ENCODE measurements at regions not wholly inside any gene's neighbourhood (a gene's known extent, or its start where the extent isn't known, plus 50 kb on each side); places are given as distances from the start of the nearest gene placed in this dataset.

DNA sequence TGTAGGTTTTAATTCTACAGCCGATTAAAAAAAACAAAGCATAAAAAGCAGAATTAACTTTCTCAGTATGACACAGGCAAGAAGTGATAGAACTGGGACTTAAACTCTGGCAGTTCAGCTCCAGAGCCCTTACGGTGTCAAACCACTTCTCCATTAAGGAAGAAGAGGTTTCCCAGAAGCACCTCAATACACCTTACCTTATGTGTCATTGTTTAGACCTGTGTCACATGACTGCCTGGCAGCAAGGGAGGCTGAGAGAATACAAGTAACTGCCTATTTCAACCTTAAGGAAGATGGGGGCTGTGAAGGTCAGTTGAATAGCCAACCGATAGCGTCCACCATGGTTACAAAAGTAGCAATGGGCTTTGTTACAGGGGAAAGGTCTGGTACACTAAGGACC is 54.6 kb upstream of the ARHGAP5 start:
- DNase-seq (ENCODE audit: low read depth in 2 of 2), result no peak

DNA sequence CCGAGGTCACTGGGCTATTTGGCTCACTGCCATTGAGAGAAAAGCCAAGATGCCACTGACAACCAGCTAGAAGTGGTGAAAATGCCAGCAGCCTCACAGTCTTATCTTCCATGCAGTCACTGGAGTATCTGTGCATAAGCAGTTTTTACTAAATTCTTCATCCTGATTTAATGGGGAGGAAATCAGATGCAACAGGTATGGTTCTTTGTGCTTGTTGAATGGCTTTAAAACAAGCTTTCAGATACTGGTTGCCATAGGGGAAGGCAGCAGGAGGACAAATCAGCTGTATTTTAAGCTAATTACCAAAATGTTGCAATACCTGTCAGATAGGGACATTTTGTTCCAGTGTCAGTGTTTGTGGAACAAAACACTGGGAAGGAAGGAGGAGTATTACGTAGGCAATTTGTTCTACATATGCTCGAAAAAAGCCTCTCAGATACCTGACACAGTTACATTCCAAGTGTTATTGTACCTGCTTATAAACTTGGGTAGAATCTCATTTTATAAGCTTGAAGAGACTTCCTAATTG is 54.1 kb upstream of the ARHGAP5 start:
- DNase-seq (ENCODE audit: low read depth in 2 of 2), result no peak

DNA sequence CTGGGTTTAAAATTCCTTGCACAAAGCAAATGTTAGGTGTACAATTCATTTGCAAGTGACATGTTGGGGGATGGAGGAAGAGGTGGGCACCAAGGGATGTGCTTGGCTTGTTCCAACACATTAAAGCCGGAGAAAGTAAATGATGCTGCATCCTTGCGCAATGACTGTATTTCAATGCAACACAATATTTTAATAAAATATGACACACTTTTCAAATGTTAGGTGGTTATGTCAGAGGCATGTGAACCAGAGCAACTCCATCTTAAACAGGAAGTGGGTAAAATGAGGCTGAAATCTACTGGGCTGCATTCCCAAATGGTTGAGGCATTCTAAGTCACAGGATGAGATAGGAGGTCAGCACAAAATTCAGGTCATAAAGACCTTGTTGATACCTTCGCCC is 53.6 kb upstream of the ARHGAP5 start:
- DNase-seq (ENCODE audit: low read depth in 2 of 2), result no peak

DNA sequence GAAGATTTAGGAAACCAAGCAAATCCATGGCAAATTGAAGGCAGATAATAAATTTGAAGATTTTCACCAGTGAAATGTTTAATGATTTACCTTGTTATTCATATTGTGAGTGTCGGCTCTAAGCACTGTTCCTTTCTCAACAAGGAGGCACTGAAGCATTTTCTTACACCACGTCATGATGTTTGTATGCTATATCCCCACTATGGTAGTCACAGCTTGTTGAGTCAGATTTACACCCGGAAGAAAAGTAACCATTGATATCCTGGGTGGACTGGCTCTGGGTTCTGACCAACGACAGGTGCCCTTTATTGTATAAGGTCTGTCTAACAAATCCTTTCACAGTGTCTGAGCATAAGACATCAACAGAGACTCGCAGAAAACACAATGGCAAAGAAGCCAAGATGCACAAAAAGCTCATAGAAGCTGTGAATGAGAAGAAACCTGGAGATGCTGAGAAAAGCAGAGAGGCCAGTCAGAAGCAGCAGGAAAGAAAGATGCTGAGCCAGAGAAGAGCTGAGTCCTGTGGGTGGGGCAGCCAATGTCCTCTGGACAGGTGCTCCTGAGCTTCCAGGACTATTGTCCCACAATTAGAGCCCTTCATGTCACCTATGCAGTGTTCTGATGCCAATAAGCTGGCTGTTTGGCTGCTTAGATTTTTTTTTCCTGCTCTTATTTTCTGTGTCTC is 49.7 kb upstream of the ARHGAP5 start:
- no peak for DNase-seq (ENCODE audit: low read depth in 2 of 2)
